ENCODE measurements at regions not wholly inside any gene's neighbourhood (a gene's known extent, or its start where the extent isn't known, plus 50 kb on each side); places are given as distances from the start of the nearest gene placed in this dataset.

- Histone ChIP-seq H3K27ac (no peak overlapping the region), H3K9me3 (no peaks in the 10 kb centered on the region), H3K27me3 (ENCODE audit: low read depth) (no peaks in the 10 kb centered on the region), H3K4me1 (no peaks in the 10 kb centered on the region), H3K4me3 (no peak overlapping the region), H3K36me3 (no peaks in the 10 kb centered on the region)
- intact Hi-C loops (cut with DNase I), result no loop called here
- TF ChIP-seq, protein P1, sequence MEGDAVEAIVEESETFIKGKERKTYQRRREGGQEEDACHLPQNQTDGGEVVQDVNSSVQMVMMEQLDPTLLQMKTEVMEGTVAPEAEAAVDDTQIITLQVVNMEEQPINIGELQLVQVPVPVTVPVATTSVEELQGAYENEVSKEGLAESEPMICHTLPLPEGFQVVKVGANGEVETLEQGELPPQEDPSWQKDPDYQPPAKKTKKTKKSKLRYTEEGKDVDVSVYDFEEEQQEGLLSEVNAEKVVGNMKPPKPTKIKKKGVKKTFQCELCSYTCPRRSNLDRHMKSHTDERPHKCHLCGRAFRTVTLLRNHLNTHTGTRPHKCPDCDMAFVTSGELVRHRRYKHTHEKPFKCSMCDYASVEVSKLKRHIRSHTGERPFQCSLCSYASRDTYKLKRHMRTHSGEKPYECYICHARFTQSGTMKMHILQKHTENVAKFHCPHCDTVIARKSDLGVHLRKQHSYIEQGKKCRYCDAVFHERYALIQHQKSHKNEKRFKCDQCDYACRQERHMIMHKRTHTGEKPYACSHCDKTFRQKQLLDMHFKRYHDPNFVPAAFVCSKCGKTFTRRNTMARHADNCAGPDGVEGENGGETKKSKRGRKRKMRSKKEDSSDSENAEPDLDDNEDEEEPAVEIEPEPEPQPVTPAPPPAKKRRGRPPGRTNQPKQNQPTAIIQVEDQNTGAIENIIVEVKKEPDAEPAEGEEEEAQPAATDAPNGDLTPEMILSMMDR (IDR thresholded peaks at IDR 0.05), result no peak
- ATAC-seq (no peak), DNase-seq (no peak)
Observed at GRCh38 chr5:57753446-57753845, 270.8 kb upstream of the ACTBL2 start.

- no peak for ATAC-seq
Observed at GRCh38 chr5:57751710-57752109, 269.1 kb upstream of the ACTBL2 start.

GRCh38 chr5:57750891-57751290 lies 268.3 kb upstream of the ACTBL2 start:
- H3K27me3 ChIP-seq (ENCODE audit: low read depth), result no peaks in the 10 kb centered on the region
- intact Hi-C loops (cut with DNase I), result no loop called here
- no peak for ATAC-seq
- no peaks in the 10 kb centered on the region for H3K4me1 ChIP-seq
- no peaks in the 10 kb centered on the region for H3K9me3 ChIP-seq
- TF ChIP-seq, protein P1 (IDR thresholded peaks at IDR 0.05), result no peak
- no peak overlapping the region for H3K4me3 ChIP-seq
- no peak for DNase-seq
- no peak overlapping the region for H3K27ac ChIP-seq
- no peaks in the 10 kb centered on the region for H3K36me3 ChIP-seq

More at GRCh38 chr5:57751710-57752109, 269.1 kb upstream of the ACTBL2 start:
- Histone ChIP-seq H3K4me1 (no peaks in the 10 kb centered on the region), H3K4me3 (no peak overlapping the region), H3K36me3 (no peaks in the 10 kb centered on the region), H3K27me3 (ENCODE audit: low read depth) (no peaks in the 10 kb centered on the region), H3K9me3 (no peaks in the 10 kb centered on the region), H3K27ac (no peak overlapping the region)
- intact Hi-C loops (cut with DNase I), result no loop called here
- no peak for DNase-seq
- TF ChIP-seq, protein P1 (IDR thresholded peaks at IDR 0.05), result no peak

DNA sequence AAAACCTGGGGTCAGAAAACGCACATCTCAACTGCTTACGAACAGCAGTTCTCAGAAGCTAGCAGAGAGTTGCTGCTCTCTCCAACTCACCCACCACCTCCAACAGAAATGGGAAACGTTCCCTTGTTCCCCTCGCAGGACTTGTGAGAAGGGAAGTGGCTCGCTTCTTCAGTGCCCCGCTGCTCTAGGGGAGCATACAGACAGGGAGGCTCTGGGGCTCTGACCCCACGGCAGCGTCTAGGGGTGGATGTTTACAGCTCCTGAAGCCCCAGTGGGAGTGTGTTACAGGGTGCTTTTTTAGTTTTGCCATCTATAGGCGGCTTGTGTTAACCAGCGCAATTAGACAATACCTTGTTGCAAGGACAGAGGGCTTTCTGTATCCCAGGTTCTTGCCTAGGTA lies 267.7 kb upstream of the ACTBL2 start:
- Histone ChIP-seq H3K27me3 (ENCODE audit: low read depth) (no peaks in the 10 kb centered on the region), H3K36me3 (no peaks in the 10 kb centered on the region), H3K4me1 (no peaks in the 10 kb centered on the region), H3K27ac (no peak overlapping the region), H3K4me3 (no peak overlapping the region), H3K9me3 (no peaks in the 10 kb centered on the region)
- TF ChIP-seq, protein P1 (IDR thresholded peaks at IDR 0.05), result no peak
- DNase-seq (no peak), ATAC-seq (no peak)
- intact Hi-C loops (cut with DNase I), result no loop called here

DNA sequence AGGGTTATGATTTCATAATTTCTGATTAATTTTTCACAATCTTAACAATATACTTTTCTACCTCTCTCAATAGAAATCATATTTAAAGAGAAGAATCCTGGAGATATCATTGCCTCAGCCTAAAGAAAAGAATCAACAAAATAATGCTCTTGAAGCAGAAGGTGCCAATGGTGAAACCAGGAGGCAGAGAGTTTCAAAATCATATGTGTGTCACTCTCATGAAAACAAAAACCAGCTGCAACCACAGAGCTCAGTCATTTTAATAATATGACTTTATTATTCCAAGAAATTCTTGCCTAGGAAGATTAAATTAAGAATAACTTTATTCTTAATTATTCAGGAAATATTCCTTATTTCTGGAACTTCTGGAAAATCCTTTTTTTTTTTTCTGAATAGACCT lies 266.8 kb upstream of the ACTBL2 start:
- Histone ChIP-seq H3K4me1 (no peaks in the 10 kb centered on the region), H3K9me3 (no peaks in the 10 kb centered on the region), H3K27me3 (ENCODE audit: low read depth) (no peaks in the 10 kb centered on the region), H3K4me3 (no peak overlapping the region), H3K27ac (no peak overlapping the region), H3K36me3 (no peaks in the 10 kb centered on the region)
- no peak for DNase-seq
- intact Hi-C loops (cut with DNase I), result no loop called here
- TF ChIP-seq, protein P1 (IDR thresholded peaks at IDR 0.05), result no peak
- ATAC-seq, result no peak

All from lower lobe of right lung (tissue), 2 donors.